ENCODE measurements at regions not wholly inside any gene's neighbourhood (a gene's known extent, or its start where the extent isn't known, plus 50 kb on each side); places are given as distances from the start of the nearest gene placed in this dataset.
A peak's percentile ranks its signal among the peaks of the same experiment; 100 is the strongest.

DNA sequence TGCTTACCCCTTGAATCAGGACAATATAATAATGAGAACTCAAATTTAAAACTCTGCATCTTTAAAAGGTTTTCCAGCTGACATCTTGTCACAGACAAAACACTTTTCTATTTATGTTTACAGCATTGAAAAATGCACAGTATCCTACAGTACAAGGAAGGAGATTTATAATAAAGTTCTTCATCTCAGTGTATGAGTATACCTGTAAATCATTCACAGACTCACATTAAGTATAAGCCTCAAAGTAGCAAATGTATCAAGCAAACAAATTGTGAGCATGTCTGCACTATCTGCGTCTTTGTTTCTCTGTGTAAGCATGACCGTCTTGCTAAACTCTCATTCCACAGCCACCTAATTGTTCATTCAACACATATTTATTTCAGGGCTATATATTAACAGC lies 52.8 kb downstream of the PPP1R2C start:
- DNase-seq (ENCODE audit: low spot score) = no peak

DNA sequence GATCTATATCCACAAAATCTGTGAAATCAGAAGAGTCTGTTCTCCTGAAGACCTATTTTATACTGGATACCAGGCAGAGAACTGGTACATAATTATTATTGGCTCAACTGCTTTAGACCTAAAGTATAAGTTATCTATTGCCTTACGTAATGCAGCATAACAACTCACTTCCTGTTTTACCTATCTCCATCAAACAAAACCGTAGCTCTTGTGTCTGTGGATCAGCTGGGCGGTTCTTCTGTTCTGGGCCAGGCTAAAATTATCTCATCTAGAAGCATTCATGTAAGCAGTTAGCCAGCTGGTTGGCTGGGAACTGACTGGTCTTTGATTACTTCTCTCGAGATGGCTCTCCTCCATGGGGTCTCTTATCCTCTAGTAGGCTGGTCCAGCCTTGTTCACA lies 57.8 kb downstream of the PPP1R2C start:
- peak; percentile 56 for DNase-seq (ENCODE audit: low spot score)

DNA sequence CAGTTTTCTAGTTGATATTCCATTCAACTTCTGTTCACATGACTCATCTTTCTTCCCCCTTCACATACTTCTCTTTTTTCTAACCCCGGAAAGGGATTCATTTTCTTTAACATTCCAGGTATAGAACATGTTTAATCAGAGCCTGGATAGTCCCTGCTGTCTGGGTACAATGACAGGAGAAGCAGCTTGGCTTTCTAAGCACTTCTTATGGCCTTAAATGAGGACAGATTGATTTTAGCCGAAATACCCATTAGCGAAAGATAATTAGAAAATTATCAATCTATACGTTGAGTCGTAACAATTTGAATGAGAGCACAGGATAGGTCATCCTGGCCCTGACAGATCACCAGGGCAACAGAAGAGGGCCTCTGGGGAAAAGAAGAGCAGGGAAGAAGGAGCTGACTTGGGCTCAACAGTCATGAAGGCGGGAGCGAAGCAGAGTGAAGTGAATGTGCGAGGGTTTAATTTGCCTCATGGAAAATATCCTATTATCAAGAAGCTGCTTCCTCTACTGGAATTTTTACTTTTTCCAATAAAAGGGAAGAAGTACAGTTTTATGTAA lies 62.2 kb downstream of the PPP1R2C start:
- no peak for DNase-seq (ENCODE audit: low spot score)

DNA sequence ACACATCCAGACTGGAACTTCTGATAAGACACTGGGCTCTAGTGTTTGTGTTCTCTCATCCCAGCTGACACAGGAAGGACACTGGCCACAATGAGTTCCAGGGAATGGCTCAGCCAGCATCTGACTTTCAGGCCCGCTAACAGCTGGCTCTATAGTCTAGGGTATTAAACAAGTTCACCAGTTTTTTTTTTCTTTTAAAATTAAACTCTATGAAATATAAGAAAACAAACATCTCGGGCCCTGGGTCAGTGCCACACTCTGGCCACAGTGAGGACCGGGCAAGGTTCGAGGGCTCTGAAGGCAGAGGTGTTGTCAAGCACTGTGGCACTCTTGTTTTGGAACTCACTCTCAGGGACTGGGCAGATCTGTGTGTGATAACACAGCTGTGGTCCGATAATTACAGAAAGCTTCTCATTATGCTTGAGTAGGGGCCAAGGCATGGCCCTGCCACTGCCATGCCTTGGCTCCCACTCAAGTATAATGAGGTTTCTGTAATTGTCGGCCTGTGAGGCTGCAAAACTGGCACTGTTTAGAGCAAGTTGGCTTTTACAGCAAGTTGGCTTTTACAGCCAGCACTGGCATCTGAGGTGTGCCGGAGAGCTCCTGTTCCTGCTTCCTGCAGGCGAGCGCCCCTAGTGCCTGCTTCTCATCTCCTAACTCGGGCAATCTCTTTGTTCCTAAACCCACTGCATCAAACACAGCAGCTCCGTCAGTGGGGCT lies 62.8 kb downstream of the PPP1R2C start:
- no peak for DNase-seq (ENCODE audit: low spot score)

DNA sequence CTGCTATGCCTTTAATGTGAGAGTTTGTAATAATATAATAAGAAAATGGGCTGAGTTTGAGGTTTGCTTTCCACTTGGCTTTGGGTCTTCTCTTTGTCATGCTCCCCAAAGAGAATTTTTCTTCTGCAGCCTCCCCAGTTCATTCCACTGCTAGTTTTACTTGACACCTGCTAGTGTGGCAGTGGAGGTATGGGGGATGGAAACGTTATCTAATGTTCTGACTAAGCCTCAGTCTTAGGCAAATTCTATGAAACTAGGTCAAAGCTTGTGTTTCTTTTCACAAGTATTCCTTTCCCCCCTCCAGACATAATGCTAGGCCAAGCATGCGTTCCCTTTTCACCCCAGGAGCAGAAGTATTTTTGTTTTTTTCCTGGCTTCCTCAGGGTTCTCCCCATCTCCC lies 67.5 kb downstream of the PPP1R2C start:
- no peak for DNase-seq (ENCODE audit: low spot score)

DNA sequence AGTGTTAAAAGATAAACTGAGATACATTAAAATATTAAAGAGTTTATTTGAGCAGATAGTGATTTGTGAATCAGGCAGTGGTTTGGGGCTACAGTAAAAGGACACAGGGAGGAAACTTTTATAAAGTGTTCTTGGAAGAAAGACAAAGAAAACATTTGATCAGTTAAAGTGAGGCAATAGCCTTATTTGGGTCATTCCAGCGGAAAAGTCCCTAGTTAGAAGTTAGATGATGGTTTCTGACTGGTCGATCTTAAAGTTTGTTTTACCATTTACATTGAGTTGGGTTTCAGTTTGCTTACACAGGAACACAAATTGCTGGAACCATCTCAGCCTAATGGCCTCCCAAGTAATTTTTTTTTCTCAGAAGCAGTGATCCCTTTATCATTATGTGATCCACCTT lies 69.7 kb downstream of the PPP1R2C start:
- DNase-seq (ENCODE audit: low spot score) = no peak

DNA sequence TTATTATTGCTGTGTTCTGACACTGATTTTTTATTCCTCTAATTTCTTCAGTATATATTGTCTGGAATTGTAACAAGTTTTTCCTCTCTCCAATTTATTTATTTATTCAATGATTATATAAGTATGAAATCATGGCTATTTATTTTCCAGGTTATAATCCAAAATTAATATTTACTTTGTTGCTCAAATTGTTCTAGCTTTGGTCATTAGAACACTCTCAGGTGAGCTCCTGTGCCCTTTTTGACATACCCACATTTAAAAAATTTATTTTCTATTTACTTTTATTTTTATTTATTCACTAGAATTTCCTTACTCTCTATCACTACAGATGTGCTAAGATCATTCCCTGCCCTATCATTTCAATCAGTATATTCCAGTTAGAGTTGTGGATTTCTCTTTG lies 70.2 kb downstream of the PPP1R2C start:
- no peak for DNase-seq (ENCODE audit: low spot score)

DNA sequence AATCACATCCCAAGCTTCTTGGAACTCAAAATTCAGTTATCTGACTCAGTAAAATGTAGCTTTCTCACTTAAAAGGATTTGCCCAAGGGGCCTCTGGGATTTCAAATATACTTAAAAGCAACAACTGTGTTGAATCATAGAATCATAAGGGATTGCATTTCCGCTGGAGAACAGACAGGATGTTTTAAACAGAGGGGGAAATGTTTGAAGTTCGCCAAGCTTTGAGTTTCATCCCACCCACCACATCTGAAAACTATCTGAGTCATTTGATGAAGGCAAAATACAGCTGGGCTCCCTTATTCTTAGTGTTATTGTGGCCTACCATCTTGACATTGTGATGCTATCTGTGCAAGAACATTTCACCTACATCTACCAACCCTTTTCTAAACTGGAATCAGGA lies 73.5 kb downstream of the PPP1R2C start:
- no peak for DNase-seq (ENCODE audit: low spot score)

DNA sequence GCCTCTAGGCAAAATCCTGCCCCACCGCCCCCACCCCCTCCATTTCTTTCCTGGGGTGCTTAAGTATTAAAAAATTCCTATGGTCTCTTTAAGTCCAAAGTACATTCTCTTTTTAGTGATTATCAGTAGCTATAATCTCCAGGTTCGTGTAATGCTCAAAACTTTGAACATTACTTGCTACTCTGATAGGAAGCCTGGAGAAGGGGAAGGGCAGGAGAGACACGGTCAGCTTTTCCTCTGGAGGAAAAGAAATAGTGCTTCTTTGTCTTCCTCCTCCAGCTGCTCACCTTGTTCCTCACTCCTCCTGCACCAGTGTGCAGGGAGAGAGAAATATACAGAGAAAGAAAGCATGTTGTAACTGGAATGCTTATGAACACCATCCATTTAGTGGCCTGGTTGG lies 80.4 kb downstream of the PPP1R2C start:
- no peak for DNase-seq (ENCODE audit: low spot score)

DNA sequence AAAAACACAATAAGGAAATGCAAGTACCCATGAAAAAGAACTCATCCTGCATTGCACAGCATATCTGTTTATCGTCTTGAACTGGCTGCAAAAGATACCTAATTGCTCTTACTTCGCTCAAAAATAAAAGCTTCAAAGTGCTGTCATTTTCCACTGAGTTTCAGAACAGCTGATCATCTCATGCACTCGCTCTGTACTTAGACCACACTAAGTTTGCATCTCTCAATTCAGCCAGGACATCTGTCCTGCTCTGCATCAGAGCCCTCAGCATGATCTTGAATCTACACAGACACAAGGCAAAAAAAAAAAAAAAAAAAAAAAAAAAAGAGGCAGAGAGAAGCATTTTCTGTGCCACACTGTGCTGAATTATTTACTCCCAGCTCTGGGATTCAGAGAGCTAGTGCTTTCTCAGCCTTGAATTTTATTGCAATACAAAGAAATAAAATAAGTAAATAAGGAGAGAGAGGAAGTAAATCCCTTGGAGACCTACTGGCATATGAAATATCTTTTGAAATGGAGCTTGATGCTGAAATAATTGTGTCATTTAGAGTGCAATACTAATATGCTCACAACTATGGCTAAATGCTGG lies 81.3 kb downstream of the PPP1R2C start:
- peak; percentile 19 for DNase-seq (ENCODE audit: low spot score)

DNA sequence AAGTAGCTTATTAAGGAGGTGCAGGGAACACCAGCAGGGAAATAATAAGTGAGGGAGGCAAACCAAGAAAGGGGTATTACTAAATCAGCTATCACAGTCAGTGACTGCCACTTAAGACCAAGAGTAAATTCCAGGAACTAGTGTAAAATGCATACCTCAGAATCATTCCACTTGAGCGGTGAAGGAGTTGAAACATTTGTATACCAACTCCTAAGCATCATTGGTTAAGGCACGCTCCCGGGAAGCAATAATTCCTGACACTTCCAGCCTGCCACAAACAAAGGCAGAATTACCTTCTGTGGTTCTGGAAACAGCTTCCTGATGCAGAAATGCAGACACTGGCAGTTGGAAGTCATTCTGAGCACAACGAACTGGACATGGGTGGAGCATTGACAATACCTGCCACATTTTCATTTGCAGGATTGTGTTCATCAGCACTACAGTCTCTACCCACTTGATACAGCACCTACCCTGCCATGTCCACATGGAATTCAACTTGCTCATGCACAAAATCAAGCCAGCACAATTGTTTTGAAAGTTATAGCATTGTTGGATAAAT lies 82.1 kb downstream of the PPP1R2C start:
- DNase-seq (ENCODE audit: low spot score) = no peak

DNA sequence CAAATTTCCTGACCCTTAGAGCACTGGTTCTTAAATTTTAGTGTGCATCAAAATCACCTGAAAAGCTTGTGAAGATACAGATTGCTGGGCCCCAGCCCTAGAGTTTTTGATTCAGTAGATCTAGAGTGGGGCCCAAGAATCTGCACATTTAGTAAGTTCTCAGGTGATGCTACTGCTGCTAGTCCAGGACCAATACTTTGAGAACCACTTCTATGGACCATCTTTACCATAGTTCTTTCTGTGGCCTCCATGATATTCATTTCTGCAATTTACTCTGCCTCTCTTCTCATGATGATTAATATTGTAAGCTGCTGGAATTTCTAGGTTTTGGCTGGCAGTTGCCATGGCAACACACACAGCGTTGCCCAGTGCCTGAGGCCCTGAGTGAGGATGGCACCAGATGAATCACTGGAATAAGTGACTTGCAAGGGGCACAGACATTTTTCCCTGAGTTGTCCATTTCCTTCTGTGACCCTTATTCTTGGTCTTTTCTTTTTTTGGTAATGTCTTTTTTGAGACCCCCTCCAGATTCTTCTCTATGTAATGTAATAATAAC lies 83.6 kb downstream of the PPP1R2C start:
- DNase-seq (ENCODE audit: low spot score) = no peak

DNA sequence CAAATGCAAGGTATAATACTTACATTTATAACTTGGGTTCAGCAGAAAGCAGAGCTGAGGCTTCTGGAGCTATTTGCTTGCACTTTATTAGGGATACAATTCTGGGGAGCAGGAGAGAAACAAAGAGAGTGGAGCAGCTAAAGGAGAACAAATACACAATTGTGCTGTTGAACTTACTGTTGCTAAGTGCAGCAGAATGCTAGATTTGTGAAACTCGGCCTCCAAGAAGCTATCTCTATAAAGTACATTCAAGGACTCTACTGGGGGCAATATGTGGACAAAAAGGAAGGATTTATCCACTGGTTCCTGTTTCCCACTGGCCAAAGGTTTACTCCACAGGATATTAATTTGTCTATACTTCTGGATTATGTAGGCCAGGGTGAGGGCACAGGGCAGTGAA lies 86.8 kb downstream of the PPP1R2C start:
- DNase-seq (ENCODE audit: low spot score) = no peak

DNA sequence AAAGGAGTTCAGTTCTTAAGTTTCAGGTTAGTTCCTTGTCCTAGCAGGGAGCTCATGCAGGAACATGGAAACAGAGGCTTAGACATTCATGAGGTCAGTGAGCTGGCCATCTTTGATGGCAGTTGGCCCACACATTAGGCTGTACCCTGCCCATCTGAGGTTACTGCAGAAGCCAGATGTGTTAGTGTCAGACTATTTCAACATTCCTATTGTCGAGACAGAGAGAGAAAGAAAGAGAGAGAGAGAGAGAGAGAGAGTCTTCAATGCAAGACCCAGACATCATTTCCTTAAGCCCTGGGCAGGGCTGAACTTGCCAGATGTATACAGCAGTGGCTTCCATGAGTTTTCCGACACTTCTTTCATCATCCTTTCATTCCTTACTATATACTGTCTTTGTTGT lies 91.3 kb downstream of the PPP1R2C start:
- DNase-seq (ENCODE audit: low spot score) = no peak

DNA sequence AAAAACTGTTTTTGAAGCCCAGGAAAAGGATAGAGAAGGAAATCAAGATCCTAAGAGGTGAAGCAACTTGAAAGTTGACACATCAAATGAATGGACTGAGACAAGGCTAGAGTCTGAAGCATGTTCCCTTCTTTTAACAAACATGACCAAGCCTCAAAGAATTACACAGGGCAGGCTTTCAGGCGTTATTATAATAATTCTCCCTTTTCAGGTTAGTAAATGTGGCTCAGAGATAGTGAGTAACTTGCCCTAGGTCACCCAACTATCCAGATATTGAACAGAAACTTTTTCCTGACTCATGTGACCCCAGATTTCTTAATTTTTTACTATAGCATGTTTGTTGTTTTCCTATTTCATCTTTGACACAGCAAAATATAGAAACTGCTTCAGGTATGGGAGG lies 91.7 kb downstream of the PPP1R2C start:
- no peak for DNase-seq (ENCODE audit: low spot score)

DNA sequence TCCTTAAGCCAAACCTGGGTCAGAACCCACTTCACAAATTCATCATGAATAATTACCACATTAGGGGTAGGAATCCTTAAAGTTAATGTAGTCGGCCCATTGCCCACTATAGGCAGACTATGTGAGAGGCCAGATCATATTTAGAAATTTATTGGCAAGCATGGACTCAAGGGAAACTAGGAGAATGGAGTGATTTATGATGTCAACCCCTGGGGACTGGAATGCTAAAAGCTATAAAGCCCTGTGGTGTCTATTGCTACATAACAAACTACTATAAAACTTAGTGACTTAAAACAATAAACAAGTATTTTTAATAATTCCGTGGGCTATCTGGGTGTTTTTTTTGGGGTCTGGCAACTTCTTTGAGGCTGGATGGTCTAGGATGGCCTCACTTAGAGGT lies 93.9 kb downstream of the PPP1R2C start:
- DNase-seq (ENCODE audit: low spot score) = no peak

DNA sequence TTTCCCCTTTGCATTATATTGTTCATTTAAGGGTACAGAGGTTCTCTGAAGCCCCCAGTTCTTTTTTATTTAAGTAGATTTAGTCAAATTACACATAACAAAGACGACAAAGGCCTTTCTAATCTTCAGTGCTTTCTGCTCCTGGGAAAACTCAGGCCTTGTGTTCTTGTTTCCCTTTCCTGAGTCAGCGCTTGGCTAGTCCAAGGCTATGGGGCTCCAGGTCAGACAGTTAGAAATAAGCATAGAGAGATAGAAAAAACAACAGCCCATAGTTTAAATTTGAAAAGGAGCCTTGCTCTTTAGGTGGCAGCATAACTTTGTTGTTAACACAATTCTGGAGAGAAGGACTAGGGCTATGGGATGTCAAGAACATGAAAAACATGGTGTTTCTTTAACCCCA lies 97.3 kb downstream of the PPP1R2C start:
- peak; percentile 4 for DNase-seq (ENCODE audit: low spot score)

DNA sequence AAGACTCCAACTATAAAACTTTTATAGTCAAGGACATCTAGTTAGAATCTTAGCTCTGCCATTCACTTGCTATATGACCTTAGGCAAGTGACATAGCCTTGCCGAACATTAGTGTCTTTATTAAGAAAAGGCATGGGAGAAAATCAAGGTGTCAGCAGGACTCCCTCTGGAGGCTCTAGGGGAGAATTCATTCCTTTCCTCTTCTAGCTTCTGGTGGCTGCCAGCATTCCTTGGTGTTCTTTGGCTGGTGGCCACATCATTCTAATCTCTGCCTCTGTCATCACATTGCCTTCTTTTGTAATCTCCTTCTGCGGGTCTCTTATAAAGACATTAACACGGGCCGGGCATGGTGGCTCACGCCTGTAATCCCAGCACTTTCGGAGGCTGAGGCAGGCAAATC lies 99.8 kb downstream of the PPP1R2C start:
- no peak for DNase-seq (ENCODE audit: low spot score)

DNA sequence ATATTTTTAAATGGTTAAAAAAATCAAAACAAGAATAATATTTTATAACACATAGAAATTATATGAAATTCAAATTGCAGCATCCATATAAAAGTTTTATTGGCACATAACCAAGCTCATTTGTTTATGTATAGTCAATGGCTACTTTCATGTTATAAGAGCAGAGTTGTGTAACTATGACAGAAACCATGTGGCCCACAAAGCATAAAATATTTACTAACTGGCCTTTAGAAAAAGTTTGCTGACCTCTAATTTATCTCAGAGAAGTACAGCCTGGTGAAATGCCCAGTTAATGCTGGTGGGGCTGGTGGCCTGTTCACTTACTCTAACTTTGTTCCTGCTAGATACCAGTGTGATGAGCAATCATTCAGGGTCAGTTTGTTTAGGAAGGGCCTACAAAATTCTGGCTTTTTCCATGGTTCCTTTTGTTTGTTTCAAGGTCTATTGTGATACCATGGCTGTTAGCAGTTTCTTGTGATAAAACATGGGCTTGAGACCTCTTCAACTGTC lies 104.6 kb downstream of the PPP1R2C start:
- no peak for DNase-seq (ENCODE audit: low spot score)

DNA sequence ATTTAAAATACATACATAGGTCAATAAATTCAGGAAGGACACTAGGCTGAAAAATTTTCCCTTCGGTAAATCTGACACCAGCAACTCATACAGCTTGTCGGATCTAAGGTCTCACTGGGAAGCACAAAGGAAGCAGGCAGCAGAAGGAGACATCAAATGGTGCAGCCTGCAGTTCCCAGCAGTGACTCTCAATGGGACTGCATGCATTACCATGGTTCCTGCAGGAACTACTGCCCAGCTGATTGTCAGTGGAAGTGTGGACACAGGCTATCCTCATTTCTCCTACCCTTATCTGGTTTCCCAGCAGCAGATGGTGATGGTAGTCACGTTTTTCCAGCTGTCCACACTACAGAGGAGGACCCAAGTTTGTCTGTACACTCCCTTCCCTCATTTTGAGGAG lies 113.3 kb downstream of the PPP1R2C start:
- no peak for DNase-seq (ENCODE audit: low spot score)

DNA sequence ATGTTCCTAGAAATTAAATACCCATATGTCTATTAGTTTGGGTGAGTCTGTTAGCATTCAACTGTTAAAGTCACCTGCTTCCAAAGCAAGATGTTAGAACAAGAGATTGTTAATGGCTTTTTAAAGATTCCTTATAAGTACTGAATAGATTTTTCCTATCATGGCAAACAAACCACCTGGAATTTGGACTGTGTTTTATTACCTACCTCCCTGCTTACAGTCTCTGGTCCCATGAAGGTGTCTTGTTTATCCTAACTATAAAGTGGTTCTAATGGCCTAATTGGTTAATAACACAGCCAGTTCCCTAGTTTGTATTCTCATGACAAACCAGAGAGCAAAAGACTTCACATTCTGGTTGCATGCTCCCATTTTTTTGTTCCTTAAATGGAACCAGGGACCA lies 149.5 kb downstream of the PPP1R2C start:
- no peak for DNase-seq (ENCODE audit: low spot score)

DNA sequence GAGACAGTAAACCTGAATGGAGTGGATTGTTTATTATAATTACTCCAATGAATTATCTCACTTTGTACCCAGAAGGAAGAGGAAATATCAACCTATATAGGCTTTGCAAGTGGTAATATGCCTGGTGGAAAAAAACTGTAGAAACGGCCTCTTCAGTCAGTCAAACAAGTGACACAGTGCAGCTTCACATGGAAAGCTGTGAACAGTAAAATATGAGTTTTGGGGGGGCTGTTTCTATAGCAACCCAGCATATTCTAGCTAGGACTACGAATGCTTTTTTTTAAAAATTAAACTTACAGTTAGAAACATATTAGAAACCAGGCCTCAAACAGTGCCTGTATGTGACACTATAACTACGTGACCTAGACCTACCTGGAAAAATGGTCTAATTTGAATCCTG lies 150.1 kb downstream of the PPP1R2C start:
- DNase-seq (ENCODE audit: low spot score) = no peak

DNA sequence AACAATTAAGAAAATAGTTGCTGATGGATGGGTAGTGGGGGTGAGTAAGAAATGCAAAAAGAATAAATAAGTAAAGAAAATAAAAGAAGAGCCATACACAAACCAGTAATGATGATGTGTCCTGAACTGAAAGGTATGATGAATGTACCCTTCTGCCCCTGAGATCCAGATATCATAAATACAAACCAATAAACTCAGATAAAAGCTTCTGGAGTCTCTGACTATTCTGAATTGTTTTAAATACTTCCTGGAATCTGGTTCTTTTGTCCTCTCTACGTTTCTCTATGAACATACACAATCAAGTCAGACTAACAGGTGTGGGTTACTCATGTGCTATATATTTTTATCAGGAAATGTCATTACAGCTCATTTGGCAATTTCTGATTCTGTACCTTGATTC lies 153.4 kb downstream of the PPP1R2C start:
- no peak for DNase-seq (ENCODE audit: low spot score)
